HG03159 (cell line): ENCODE measurements at regions not wholly inside any gene's neighbourhood (a gene's known extent, or its start where the extent isn't known, plus 50 kb on each side); places are given as distances from the start of the nearest gene placed in this dataset.
"Not testable (repeated sequence)": the region's sequence is repeated elsewhere in the genome, so short reads cannot be mapped to it uniquely, and the experiment has no call there.

Source experiments
- ATAC-seq: cut with Tn5 transposase; IDR thresholded peaks from one replicate; pipeline ENCODE4 v1.9.1; 2021; ENCODE audit warnings: mild to moderate bottlenecking, moderate library complexity; ENCODE audit not compliant: unreplicated experiment

GRCh38 chr2:111602259-111602658 is 281.7 kb downstream of the ANAPC1 start:
- ATAC-seq: not testable (repeated sequence)

GRCh38 chr2:111605798-111606197 is 278.2 kb downstream of the ANAPC1 start:
- ATAC-seq: not testable (repeated sequence)

- ATAC-seq: not testable (repeated sequence)
These were observed 277.4 kb downstream of the ANAPC1 start for GRCh38 chr2:111606632-111607031.

GRCh38 chr2:111609146-111609844 is 274.7 kb downstream of the ANAPC1 start:
- ATAC-seq: not testable (repeated sequence)

- ATAC-seq: not testable (repeated sequence)
These were observed 274.0 kb downstream of the ANAPC1 start for GRCh38 chr2:111610035-111610434.

GRCh38 chr2:111616651-111617218 is 267.3 kb downstream of the ANAPC1 start:
- ATAC-seq: no peak

- no peak for ATAC-seq
These were observed 266.4 kb downstream of the ANAPC1 start for GRCh38 chr2:111617299-111618225.

GRCh38 chr2:111618226-111618977 is 265.6 kb downstream of the ANAPC1 start:
- no peak for ATAC-seq

- ATAC-seq: no peak
These were observed 264.8 kb downstream of the ANAPC1 start for GRCh38 chr2:111618978-111619902.

- no peak for ATAC-seq
These were observed 263.7 kb downstream of the ANAPC1 start for GRCh38 chr2:111620281-111620680.

GRCh38 chr2:111622859-111623258 is 261.1 kb downstream of the ANAPC1 start:
- ATAC-seq: no peak

GRCh38 chr2:111623380-111623779 is 260.6 kb downstream of the ANAPC1 start:
- ATAC-seq: no peak

GRCh38 chr2:111624411-111625156 is 259.4 kb downstream of the ANAPC1 start:
- ATAC-seq: no peak

GRCh38 chr2:111625157-111625537 is 258.8 kb downstream of the ANAPC1 start:
- not testable (repeated sequence) for ATAC-seq

- no peak for ATAC-seq
These were observed 257.7 kb downstream of the ANAPC1 start for GRCh38 chr2:111626037-111626864.

GRCh38 chr2:111626865-111627163 is 257.2 kb downstream of the ANAPC1 start:
- no peak for ATAC-seq

- ATAC-seq: no peak
These were observed 256.7 kb downstream of the ANAPC1 start for GRCh38 chr2:111627256-111627655.

- ATAC-seq: no peak
These were observed 255.8 kb downstream of the ANAPC1 start for GRCh38 chr2:111628221-111628620.
